HepG2 (cell line): ENCODE measurements at regions not wholly inside any gene's neighbourhood (a gene's known extent, or its start where the extent isn't known, plus 50 kb on each side); places are given as distances from the start of the nearest gene placed in this dataset.

ENCODE experiments used
- ATAC-seq: fragments of 200-7000 bp; cut with Tn5 transposase; 3 replicates; pipeline ENCODE4 v1.9.1; 2020; ENCODE audit warnings: mild to moderate bottlenecking, moderate library complexity
- BruUV-seq: library from RNA; stranded (reverse); fragments of 400-500 nt; replicated peaks from 2 replicates; lab custom pipeline; 2021; lab: Mats Ljungman, UMichigan
- CTCF ChIA-PET: fragments of 300-600 bp; formaldehyde crosslinking; extraction: SDS; loops from one replicate; lab custom pipeline; 2021; ENCODE audit warnings: low total read pairs, inconsistent platforms, low intra/inter-chr PET ratio; lab: Yijun Ruan, JAX
- POLR2A ChIA-PET: fragments of 350-600 bp; sonication (Branson Sonifier 250); formaldehyde crosslinking; loops from one replicate; lab custom pipeline; 2020; ENCODE audit warnings: antibody characterized with exemption, inconsistent platforms; lab: Yijun Ruan, JAX
- DNase-seq: peaks from one replicate; pipeline ENCODE4 v3.0.0-alpha.2; 2015; ENCODE audit warnings: low spot score
- FAIRE-seq: peaks from 3 replicates; lab custom pipeline; 2011; peaks lifted over from hg19 to GRCh38; lab: Jason Lieb, UNC
- H2AFZ ChIP-seq: one replicate; pipeline ENCODE4 v1.6.1; 2011; ENCODE audit warnings: low read length, inconsistent platforms
- H3K27ac ChIP-seq: fragments of 300-600 bp; 3 replicates; pipeline ENCODE4 v1.8.0; 2011; ENCODE audit warnings: mixed run types, mild to moderate bottlenecking, mixed read lengths, low read length, inconsistent platforms; ENCODE audit not compliant: insufficient read depth; ENCODE audit errors: extremely low read length
- H3K27me3 ChIP-seq, 2 experiments: fragments of 200-600 bp in 1 of 2; 2 replicates in 1 of 2; 3 replicates in 1 of 2; pipeline versions ENCODE4 v1.6.0 to v1.8.0; 2011; ENCODE audit warnings: low read length in 2 of 2, mild to moderate bottlenecking in 2 of 2, moderate library complexity in 2 of 2, inconsistent platforms in 1 of 2; ENCODE audit not compliant: insufficient read depth in 2 of 2, control insufficient read depth in 1 of 2
- H3K36me3 ChIP-seq, 2 experiments: fragments of 200-600 bp in 1 of 2; replicated peaks in 1 of 2; 2 replicates in 1 of 2; 3 replicates in 1 of 2; pipeline versions ENCODE4 v1.5.1 to v1.8.0; 2011; ENCODE audit warnings: low read length in 2 of 2, inconsistent platforms in 1 of 2; ENCODE audit not compliant: insufficient read depth in 2 of 2, control insufficient read depth in 1 of 2
- H3K4me1 ChIP-seq: 2 replicates; pipeline ENCODE4 v1.5.1; 2012; ENCODE audit warnings: low read length, inconsistent platforms; ENCODE audit not compliant: insufficient read depth
- H3K4me2 ChIP-seq: 2 replicates; pipeline ENCODE4 v1.6.0; 2011; ENCODE audit warnings: low read depth, low read length, inconsistent platforms
- H3K4me3 ChIP-seq, 3 experiments: fragments of 200-600 bp in 1 of 3; sonication (generic), shearing (Covaris generic) in 1 of 3; replicated peaks in 1 of 3; 2 replicates each; pipeline ENCODE4 v1.5.1; 2011 to 2016; ENCODE audit warnings: low read length in 3 of 3, inconsistent platforms in 2 of 3, low read depth in 2 of 3, mild to moderate bottlenecking in 2 of 3, control low read depth in 1 of 3, mixed read lengths in 1 of 3; ENCODE audit not compliant: insufficient read depth in 1 of 3
- H3K79me2 ChIP-seq: one replicate; pipeline ENCODE4 v1.6.1; 2011; ENCODE audit warnings: low read length, inconsistent platforms; ENCODE audit not compliant: insufficient read depth
- H3K9ac ChIP-seq: 2 replicates; pipeline ENCODE4 v1.6.0; 2011; ENCODE audit warnings: mild to moderate bottlenecking, low read depth, low read length, inconsistent platforms; ENCODE audit not compliant: insufficient read depth
- H3K9me3 ChIP-seq: 2 replicates; pipeline ENCODE4 v1.5.1; 2012; ENCODE audit warnings: mild to moderate bottlenecking, low read length
- H4K20me1 ChIP-seq: 2 replicates; pipeline ENCODE4 v1.6.0; 2011; ENCODE audit warnings: inconsistent platforms, mild to moderate bottlenecking, low read length, moderate library complexity; ENCODE audit not compliant: insufficient read depth
- GPN1 ChIP-seq: sonication (generic); formaldehyde crosslinking; IDR thresholded peaks from 2 replicates; pipeline ENCODE4 v1.5.1; 2020; ENCODE audit warnings: missing genetic modification reagents, borderline replicate concordance
- HNRNPUL1 ChIP-seq: fragments of 200-400 bp; formaldehyde crosslinking; IDR thresholded peaks from 2 replicates; pipeline ENCODE4 v1.6.1; 2017; ENCODE audit warnings: low read depth, mild to moderate bottlenecking, low read length, moderate library complexity
- KDM5A ChIP-seq: fragments of 200-600 bp; sonication (generic); IDR thresholded peaks from 2 replicates; pipeline ENCODE4 v1.7.0; 2018; ENCODE audit warnings: antibody characterized with exemption, mild to moderate bottlenecking, low read length, borderline replicate concordance
- MNT ChIP-seq: fragments of 450-650 bp; IDR thresholded peaks from 2 replicates; pipeline ENCODE4 v1.6.1; 2016
- NFKBIZ ChIP-seq: IDR thresholded peaks from 2 replicates; pipeline ENCODE4 v1.6.1; 2018; ENCODE audit warnings: missing genetic modification reagents, missing compliant biosample characterization
- NKX3-1 ChIP-seq: sonication (generic); formaldehyde crosslinking; IDR thresholded peaks from 2 replicates; pipeline ENCODE4 v1.5.0; 2020; ENCODE audit warnings: missing genetic modification reagents
- TAF1 ChIP-seq: sonication (generic); formaldehyde crosslinking; IDR thresholded peaks from 2 replicates; pipeline ENCODE4 v1.4.0; 2020; ENCODE audit warnings: missing genetic modification reagents
- ZBTB42 ChIP-seq: sonication (generic); formaldehyde crosslinking; IDR thresholded peaks from 2 replicates; pipeline ENCODE4 v1.5.0; 2020; ENCODE audit warnings: mild to moderate bottlenecking, missing genetic modification reagents
- ZNF24 ChIP-seq: fragments of 450-650 bp; IDR thresholded peaks from 2 replicates; pipeline ENCODE4 v1.6.1; 2017; ENCODE audit warnings: antibody characterized with exemption, mild to moderate bottlenecking
- ZNF496 ChIP-seq: sonication (generic); formaldehyde crosslinking; IDR thresholded peaks from 2 replicates; pipeline ENCODE4 v1.8.1; 2023; ENCODE audit warnings: mild to moderate bottlenecking, moderate library complexity, missing genetic modification reagents; ENCODE audit not compliant: insufficient replicate concordance
- ZNF691 ChIP-seq: sonication (generic); formaldehyde crosslinking; IDR thresholded peaks from 2 replicates; pipeline ENCODE4 v1.4.0; 2020; ENCODE audit warnings: missing genetic modification reagents, low read depth, mild to moderate bottlenecking, borderline replicate concordance
- ZNF709 ChIP-seq: sonication (generic); formaldehyde crosslinking; IDR thresholded peaks from 2 replicates; pipeline ENCODE4 v1.5.0; 2020; ENCODE audit warnings: mild to moderate bottlenecking, missing genetic modification reagents
- WGBS: methylation state at CpG from one replicate; pipeline ENCODE4 v1.1.6; 2017; ENCODE audit warnings: low lambda C conversion rate; 5-methylcytosine and 5-hydroxymethylcytosine counted together
- in situ Hi-C: cut with HindIII; loops from 2 replicates; pipeline ENCODE4 v1.10.0; 2017; ENCODE audit warnings: low pct_unique_long_range_greater_than_20kb; ENCODE audit not compliant: extremely low pct_ligation_motif_present
- intact Hi-C: fragments of 100-400 bp; cut with micrococcal nuclease; formaldehyde crosslinking; loops from one replicate; pipeline ENCODE4 v1.10.0; 2022; ENCODE audit not compliant: unreplicated experiment
- TF ChIP-seq, protein P1 (sequence below), 2 experiments: fragments of 450-650 bp in 1 of 2; sonication (generic) in 1 of 2; formaldehyde crosslinking in 1 of 2; IDR thresholded peaks; 2 replicates each; pipeline versions ENCODE4 v1.6.1 to v1.8.0; 2016 to 2022; ENCODE audit warnings: antibody characterized with exemption in 1 of 2, mild to moderate bottlenecking in 1 of 2, missing genetic modification reagents in 1 of 2
- TF ChIP-seq, protein P2 (sequence below): sonication (generic); formaldehyde crosslinking; IDR thresholded peaks from 2 replicates; pipeline ENCODE4 v1.4.0; 2020; ENCODE audit warnings: missing genetic modification reagents

GRCh38 chr10:113354711-113355110, 198.1 kb upstream of the HABP2 start:
- Histone ChIP-seq H3K27ac (no peak overlapping the region), H4K20me1 (no peaks in the 10 kb centered on the region), H3K4me2 (no peak overlapping the region), H3K27me3 (peaks cover 5 to 51% of the 10 kb centered on the region in 2 experiments), H3K36me3 (no peaks in the 10 kb centered on the region), H3K4me1 (no peaks in the 10 kb centered on the region), H3K9ac (no peak overlapping the region)
- intact Hi-C loops (no loop called here), in situ Hi-C loops (no loop called here)
- no peak for ATAC-seq
- POLR2A ChIA-PET = no interaction called here
- no peak for FAIRE-seq
- TF ChIP-seq MNT (no peak), ZNF691 (CRISPR knock-in tag) (no peak), TAF1 (CRISPR knock-in tag) (no peak), HNRNPUL1 (no peak), ZNF496 (CRISPR knock-in tag) (no peak), ZBTB42 (CRISPR knock-in tag) (no peak), GPN1 (CRISPR knock-in tag) (no peak), NKX3-1 (CRISPR knock-in tag) (no peak), ZNF709 (CRISPR knock-in tag) (no peak), KDM5A (no peak), ZNF24 (no peak), NFKBIZ (CRISPR knock-in tag) (no peak)
- TF ChIP-seq, protein P1, sequence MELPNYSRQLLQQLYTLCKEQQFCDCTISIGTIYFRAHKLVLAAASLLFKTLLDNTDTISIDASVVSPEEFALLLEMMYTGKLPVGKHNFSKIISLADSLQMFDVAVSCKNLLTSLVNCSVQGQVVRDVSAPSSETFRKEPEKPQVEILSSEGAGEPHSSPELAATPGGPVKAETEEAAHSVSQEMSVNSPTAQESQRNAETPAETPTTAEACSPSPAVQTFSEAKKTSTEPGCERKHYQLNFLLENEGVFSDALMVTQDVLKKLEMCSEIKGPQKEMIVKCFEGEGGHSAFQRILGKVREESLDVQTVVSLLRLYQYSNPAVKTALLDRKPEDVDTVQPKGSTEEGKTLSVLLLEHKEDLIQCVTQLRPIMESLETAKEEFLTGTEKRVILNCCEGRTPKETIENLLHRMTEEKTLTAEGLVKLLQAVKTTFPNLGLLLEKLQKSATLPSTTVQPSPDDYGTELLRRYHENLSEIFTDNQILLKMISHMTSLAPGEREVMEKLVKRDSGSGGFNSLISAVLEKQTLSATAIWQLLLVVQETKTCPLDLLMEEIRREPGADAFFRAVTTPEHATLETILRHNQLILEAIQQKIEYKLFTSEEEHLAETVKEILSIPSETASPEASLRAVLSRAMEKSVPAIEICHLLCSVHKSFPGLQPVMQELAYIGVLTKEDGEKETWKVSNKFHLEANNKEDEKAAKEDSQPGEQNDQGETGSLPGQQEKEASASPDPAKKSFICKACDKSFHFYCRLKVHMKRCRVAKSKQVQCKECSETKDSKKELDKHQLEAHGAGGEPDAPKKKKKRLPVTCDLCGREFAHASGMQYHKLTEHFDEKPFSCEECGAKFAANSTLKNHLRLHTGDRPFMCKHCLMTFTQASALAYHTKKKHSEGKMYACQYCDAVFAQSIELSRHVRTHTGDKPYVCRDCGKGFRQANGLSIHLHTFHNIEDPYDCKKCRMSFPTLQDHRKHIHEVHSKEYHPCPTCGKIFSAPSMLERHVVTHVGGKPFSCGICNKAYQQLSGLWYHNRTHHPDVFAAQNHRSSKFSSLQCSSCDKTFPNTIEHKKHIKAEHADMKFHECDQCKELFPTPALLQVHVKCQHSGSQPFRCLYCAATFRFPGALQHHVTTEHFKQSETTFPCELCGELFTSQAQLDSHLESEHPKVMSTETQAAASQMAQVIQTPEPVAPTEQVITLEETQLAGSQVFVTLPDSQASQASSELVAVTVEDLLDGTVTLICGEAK (IDR thresholded peaks at IDR 0.05) = no peak
- TF ChIP-seq, protein P1 (CRISPR knock-in tag; IDR thresholded peaks at IDR 0.05) = no peak
- TF ChIP-seq, protein P2, sequence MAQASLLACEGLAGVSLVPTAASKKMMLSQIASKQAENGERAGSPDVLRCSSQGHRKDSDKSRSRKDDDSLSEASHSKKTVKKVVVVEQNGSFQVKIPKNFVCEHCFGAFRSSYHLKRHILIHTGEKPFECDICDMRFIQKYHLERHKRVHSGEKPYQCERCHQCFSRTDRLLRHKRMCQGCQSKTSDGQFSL (CRISPR knock-in tag) = no peak
- TF ChIP-seq, all 625 proteins: peak for 0
- H3K4me3 ChIP-seq = no peak overlapping the region
- CTCF ChIA-PET = no interaction called here
- no peak for DNase-seq
- 27% methylated on average over 3 of the region's 3 CpGs for WGBS
- H3K79me2 ChIP-seq = no peaks in the 10 kb centered on the region
- no TSS peak for BruUV-seq
- no peak overlapping the region for H2AFZ ChIP-seq
- no peaks in the 10 kb centered on the region for H3K9me3 ChIP-seq
